ENCODE measurements at regions not wholly inside any gene's neighbourhood (a gene's known extent, or its start where the extent isn't known, plus 50 kb on each side); places are given as distances from the start of the nearest gene placed in this dataset.

DNA sequence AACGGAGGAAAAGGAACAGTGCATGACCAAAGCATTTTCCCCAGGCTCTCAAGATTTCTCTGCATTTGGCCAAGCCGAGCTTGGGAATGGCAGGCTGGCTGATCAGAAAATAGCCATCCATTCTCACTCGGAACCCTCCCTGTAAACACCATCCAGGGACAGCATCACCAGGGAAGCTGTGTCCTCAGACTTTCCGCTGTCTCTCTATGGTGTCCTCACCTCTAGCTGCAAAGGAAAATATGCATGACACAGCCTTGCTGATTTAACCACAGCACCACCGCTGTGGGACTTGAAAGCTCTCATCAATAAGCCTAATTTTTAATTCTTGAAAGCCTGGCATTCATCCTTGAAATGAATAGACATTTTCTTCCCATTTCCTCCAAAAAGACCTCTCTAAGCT lies 311.7 kb downstream of the EIPR1 start:
- TF ChIP-seq ZC3H10 (CRISPR knock-in tag; IDR thresholded peaks at IDR 0.05) (no peak), ZFP3 (CRISPR knock-in tag; IDR thresholded peaks at IDR 0.05) (no peak)

All from SK-N-SH treated with all-trans-retinoic acid at 6 μM for 48 hours (cell line).